NB4 (cell line): ENCODE measurements at regions not wholly inside any gene's neighbourhood (a gene's known extent, or its start where the extent isn't known, plus 50 kb on each side); places are given as distances from the start of the nearest gene placed in this dataset.

ENCODE experiments used
- DNase-seq: peaks from one replicate; pipeline ENCODE4 v3.0.0; 2010; ENCODE audit warnings: low read depth
- H3K4me3 ChIP-seq: one replicate; pipeline ENCODE4 v1.5.1; 2011; ENCODE audit warnings: mild to moderate bottlenecking, low read depth, low read length, moderate library complexity
- CTCF ChIP-seq: IDR thresholded peaks from one replicate; pipeline ENCODE4 v1.5.1; 2012; ENCODE audit warnings: low read depth, low read length
- MAX ChIP-seq: IDR thresholded peaks from 2 replicates; pipeline ENCODE4 v1.6.1; 2011; ENCODE audit warnings: low read depth, low read length
- MYC ChIP-seq: IDR thresholded peaks from 2 replicates; pipeline ENCODE4 v1.6.1; 2011; ENCODE audit warnings: low read depth, low read length
- POLR2A ChIP-seq: IDR thresholded peaks from 2 replicates; pipeline ENCODE4 v1.6.1; 2011; ENCODE audit warnings: mild to moderate bottlenecking; ENCODE audit not compliant: insufficient read length; ENCODE audit errors: extremely low read depth

- H3K4me3 ChIP-seq = no peak overlapping the region
- TF ChIP-seq MAX = no peak
- TF ChIP-seq POLR2A = no peak
- TF ChIP-seq MYC = no peak
- TF ChIP-seq CTCF = no peak
- no peak for DNase-seq
Measured at GRCh38 chr5:113673041-113673440, 159.5 kb downstream of the YTHDC2 start.

GRCh38 chr5:113675166-113675565 is 161.7 kb downstream of the YTHDC2 start:
- H3K4me3 ChIP-seq = no peak overlapping the region
- DNase-seq = no peak
- TF ChIP-seq POLR2A = no peak
- TF ChIP-seq CTCF = no peak
- TF ChIP-seq MYC = no peak
- no peak for TF ChIP-seq MAX

GRCh38 chr5:113678202-113678601 is 164.7 kb downstream of the YTHDC2 start:
- DNase-seq = no peak
- TF ChIP-seq MAX = no peak
- no peak for TF ChIP-seq POLR2A
- TF ChIP-seq MYC = no peak
- no peak for TF ChIP-seq CTCF
- H3K4me3 ChIP-seq = no peak overlapping the region

GRCh38 chr5:113678924-113679575 is 165.6 kb downstream of the YTHDC2 start:
- H3K4me3 ChIP-seq = no peak overlapping the region
- TF ChIP-seq CTCF = peak; percentile 53
- TF ChIP-seq MAX = peak; percentile 54
- no peak for TF ChIP-seq POLR2A
- peak; percentile 38; the same call in 1 of the 2 replicates for TF ChIP-seq MYC
- peak; percentile 65 for DNase-seq

- no peak for DNase-seq
- TF ChIP-seq MAX (no peak), MYC (no peak), CTCF (no peak), POLR2A (no peak)
- no peak overlapping the region for H3K4me3 ChIP-seq
Measured at GRCh38 chr5:113680534-113680933, 167.0 kb downstream of the YTHDC2 start.

- peak; percentile 27 for DNase-seq
- no peak for TF ChIP-seq MYC
- H3K4me3 ChIP-seq = no peak overlapping the region
Measured at GRCh38 chr5:113682497-113683136, 169.1 kb downstream of the YTHDC2 start.
